HEK293 (cell line): ENCODE measurements at regions not wholly inside any gene's neighbourhood (a gene's known extent, or its start where the extent isn't known, plus 50 kb on each side); places are given as distances from the start of the nearest gene placed in this dataset.

Experiments used
- CTCF ChIA-PET: fragments of 350-600 bp; formaldehyde crosslinking; extraction: SDS; loops from one replicate; lab custom pipeline; 2021; ENCODE audit warnings: antibody characterized with exemption; lab: Yijun Ruan, JAX
- POLR2A ChIA-PET: fragments of 300-600 bp; formaldehyde crosslinking; extraction: SDS; loops from one replicate; lab custom pipeline; 2020; ENCODE audit warnings: antibody characterized with exemption, inconsistent platforms; lab: Yijun Ruan, JAX
- H3K27ac ChIP-seq: fragments of 200-500 bp; sonication (Bioruptor generic); 2 replicates; pipeline ENCODE4 v1.5.1; 2014; ENCODE audit warnings: low read depth, low read length, control low read depth, inconsistent platforms; ENCODE audit errors: extremely low read depth
- H3K36me3 ChIP-seq, 2 experiments: fragments of 200-500 bp in 1 of 2; sonication (Bioruptor generic) in 1 of 2; 1 replicate in 1 of 2; 2 replicates in 1 of 2; pipeline ENCODE4 v1.5.1; 2014 to 2017; ENCODE audit warnings: inconsistent platforms in 2 of 2, low read length in 2 of 2; ENCODE audit not compliant: control insufficient read depth in 2 of 2, insufficient read depth in 1 of 2
- H3K4me1 ChIP-seq: fragments of 200-500 bp; sonication (Bioruptor generic); 2 replicates; pipeline ENCODE4 v1.5.1; 2014; ENCODE audit warnings: mild to moderate bottlenecking, low read length, inconsistent platforms; ENCODE audit not compliant: control insufficient read depth, insufficient read depth
- H3K4me3 ChIP-seq: 2 replicates; pipeline ENCODE4 v1.5.1; 2011; ENCODE audit warnings: low read depth, mild to moderate bottlenecking, control low read depth, low read length, moderate library complexity
- H3K9me3 ChIP-seq: fragments of 200-500 bp; sonication (Bioruptor generic); 2 replicates; pipeline ENCODE4 v1.5.1; 2014; ENCODE audit warnings: low read depth, low read length, inconsistent platforms; ENCODE audit not compliant: control insufficient read depth, insufficient read depth
- GFI1B ChIP-seq: fragments of 450-650 bp; formaldehyde crosslinking; IDR thresholded peaks from 2 replicates; pipeline ENCODE4 v1.5.1; 2016; ENCODE audit warnings: missing biosample characterization, missing genetic modification characterization
- IKZF3 ChIP-seq: fragments of 450-650 bp; IDR thresholded peaks from 2 replicates; pipeline ENCODE4 v1.5.0; 2018; ENCODE audit warnings: missing biosample characterization, mild to moderate bottlenecking, missing genetic modification characterization, moderate library complexity
- SP7 ChIP-seq: fragments of 450-650 bp; formaldehyde crosslinking; IDR thresholded peaks from 2 replicates; pipeline ENCODE4 v1.5.1; 2016; ENCODE audit warnings: missing biosample characterization, missing genetic modification characterization
- ZBTB20 ChIP-seq: fragments of 450-650 bp; formaldehyde crosslinking; IDR thresholded peaks from 2 replicates; pipeline ENCODE4 v1.5.1; 2016; ENCODE audit warnings: missing biosample characterization, missing genetic modification characterization
- ZIC2 ChIP-seq: fragments of 450-650 bp; formaldehyde crosslinking; IDR thresholded peaks from 2 replicates; pipeline ENCODE4 v1.5.1; 2016; ENCODE audit warnings: missing biosample characterization, missing genetic modification characterization
- ZNF112 ChIP-seq: fragments of 450-650 bp; formaldehyde crosslinking; IDR thresholded peaks from 2 replicates; pipeline ENCODE4 v1.5.0; 2017; ENCODE audit warnings: missing biosample characterization, missing genetic modification characterization
- ZNF132 ChIP-seq: fragments of 450-650 bp; formaldehyde crosslinking; IDR thresholded peaks from 2 replicates; pipeline ENCODE4 v1.5.1; 2017; ENCODE audit warnings: missing biosample characterization, missing genetic modification characterization, borderline replicate concordance
- ZNF146 ChIP-seq: fragments of 450-650 bp; formaldehyde crosslinking; IDR thresholded peaks from 2 replicates; pipeline ENCODE4 v1.5.1; 2016; ENCODE audit warnings: missing biosample characterization, missing genetic modification characterization
- ZNF169 ChIP-seq: fragments of 450-650 bp; formaldehyde crosslinking; IDR thresholded peaks from 2 replicates; pipeline ENCODE4 v1.5.1; 2016; ENCODE audit warnings: missing biosample characterization, missing genetic modification characterization
- ZNF175 ChIP-seq: fragments of 450-650 bp; formaldehyde crosslinking; IDR thresholded peaks from 2 replicates; pipeline ENCODE4 v1.5.1; 2016; ENCODE audit warnings: missing biosample characterization, missing genetic modification characterization
- ZNF350 ChIP-seq: fragments of 450-650 bp; formaldehyde crosslinking; IDR thresholded peaks from 2 replicates; pipeline ENCODE4 v1.5.0; 2017; ENCODE audit warnings: missing biosample characterization, mild to moderate bottlenecking, missing genetic modification characterization
- ZNF354C ChIP-seq: fragments of 450-650 bp; formaldehyde crosslinking; IDR thresholded peaks from 2 replicates; pipeline ENCODE4 v1.5.1; 2016; ENCODE audit warnings: missing biosample characterization, missing genetic modification characterization, low read depth, borderline replicate concordance
- ZNF48 ChIP-seq: fragments of 450-650 bp; formaldehyde crosslinking; IDR thresholded peaks from 2 replicates; pipeline ENCODE4 v1.5.1; 2016; ENCODE audit warnings: missing biosample characterization, missing genetic modification characterization
- ZNF521 ChIP-seq: fragments of 450-650 bp; formaldehyde crosslinking; IDR thresholded peaks from 2 replicates; pipeline ENCODE4 v1.5.1; 2017; ENCODE audit warnings: missing biosample characterization, mild to moderate bottlenecking, missing genetic modification characterization
- ZNF544 ChIP-seq: fragments of 450-650 bp; formaldehyde crosslinking; IDR thresholded peaks from 2 replicates; pipeline ENCODE4 v1.5.0; 2017; ENCODE audit warnings: missing biosample characterization, missing genetic modification characterization
- ZNF600 ChIP-seq: fragments of 450-650 bp; formaldehyde crosslinking; IDR thresholded peaks from 2 replicates; pipeline ENCODE4 v1.5.1; 2016; ENCODE audit warnings: missing biosample characterization, missing genetic modification characterization
- ZNF670 ChIP-seq: fragments of 450-650 bp; formaldehyde crosslinking; IDR thresholded peaks from 2 replicates; pipeline ENCODE4 v1.5.1; 2016; ENCODE audit warnings: missing biosample characterization, missing genetic modification characterization, low read depth
- ZNF677 ChIP-seq: fragments of 450-650 bp; IDR thresholded peaks from 2 replicates; pipeline ENCODE4 v1.5.0; 2018; ENCODE audit warnings: missing biosample characterization, mild to moderate bottlenecking, missing genetic modification characterization, moderate library complexity
- ZNF768 ChIP-seq: fragments of 450-650 bp; formaldehyde crosslinking; IDR thresholded peaks from 2 replicates; pipeline ENCODE4 v1.5.1; 2018; ENCODE audit warnings: missing biosample characterization, mild to moderate bottlenecking, missing genetic modification characterization
- ZNF776 ChIP-seq: fragments of 450-650 bp; formaldehyde crosslinking; IDR thresholded peaks from 2 replicates; pipeline ENCODE4 v1.5.0; 2017; ENCODE audit warnings: missing biosample characterization, missing genetic modification characterization, borderline replicate concordance
- ZSCAN30 ChIP-seq: fragments of 450-650 bp; IDR thresholded peaks from 2 replicates; pipeline ENCODE4 v1.5.1; 2018; ENCODE audit warnings: missing biosample characterization, mild to moderate bottlenecking, missing genetic modification characterization, moderate library complexity
- TF ChIP-seq, protein P1 (sequence below): fragments of 450-650 bp; formaldehyde crosslinking; IDR thresholded peaks from 2 replicates; pipeline ENCODE4 v1.5.1; 2016; ENCODE audit warnings: missing biosample characterization, missing genetic modification characterization
- TF ChIP-seq, protein P2 (sequence below): fragments of 450-650 bp; formaldehyde crosslinking; IDR thresholded peaks from 2 replicates; pipeline ENCODE4 v1.5.1; 2016; ENCODE audit warnings: missing biosample characterization, missing genetic modification characterization
- TF ChIP-seq, protein P3 (sequence below): fragments of 450-650 bp; formaldehyde crosslinking; IDR thresholded peaks from 2 replicates; pipeline ENCODE4 v1.5.1; 2016; ENCODE audit warnings: missing biosample characterization, missing genetic modification characterization
- TF ChIP-seq, protein P4 (sequence below): fragments of 450-650 bp; IDR thresholded peaks from 2 replicates; pipeline ENCODE4 v1.5.1; 2018; ENCODE audit warnings: missing biosample characterization, missing genetic modification characterization
- TF ChIP-seq, protein P5 (sequence below): fragments of 450-650 bp; formaldehyde crosslinking; IDR thresholded peaks from 2 replicates; pipeline ENCODE4 v1.5.1; 2017; ENCODE audit warnings: missing biosample characterization, missing genetic modification characterization

DNA sequence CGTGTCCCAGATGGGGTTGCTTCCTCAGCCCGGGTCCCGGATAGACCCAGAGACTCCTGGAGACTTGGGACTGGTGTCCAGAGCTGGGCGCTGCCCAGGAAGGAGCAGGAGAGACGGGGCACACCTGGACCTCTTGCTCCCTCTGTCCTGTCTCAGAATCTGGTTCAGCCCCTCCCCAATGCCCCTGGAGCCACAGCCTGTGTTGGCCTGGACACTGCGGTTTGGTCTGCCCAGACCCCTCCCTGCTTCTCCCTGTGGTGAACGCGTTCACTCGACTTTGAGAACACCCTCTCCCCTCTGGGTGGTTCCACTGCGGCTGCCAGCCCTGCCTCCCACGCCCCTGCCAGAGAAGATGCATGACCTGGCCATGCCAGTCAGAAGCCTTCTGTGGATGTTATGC lies 111.1 kb downstream of the HMX1 start (continued):
- TF ChIP-seq ZNF544 (tag by site-specific recombination) (no peak), GFI1B (no peak), ZNF350 (no peak), ZNF776 (no peak), ZNF600 (tag by site-specific recombination) (no peak), ZNF132 (tag by site-specific recombination) (no peak), ZNF768 (no peak), ZNF112 (tag by site-specific recombination) (no peak), ZNF677 (tag by site-specific recombination) (no peak)

DNA sequence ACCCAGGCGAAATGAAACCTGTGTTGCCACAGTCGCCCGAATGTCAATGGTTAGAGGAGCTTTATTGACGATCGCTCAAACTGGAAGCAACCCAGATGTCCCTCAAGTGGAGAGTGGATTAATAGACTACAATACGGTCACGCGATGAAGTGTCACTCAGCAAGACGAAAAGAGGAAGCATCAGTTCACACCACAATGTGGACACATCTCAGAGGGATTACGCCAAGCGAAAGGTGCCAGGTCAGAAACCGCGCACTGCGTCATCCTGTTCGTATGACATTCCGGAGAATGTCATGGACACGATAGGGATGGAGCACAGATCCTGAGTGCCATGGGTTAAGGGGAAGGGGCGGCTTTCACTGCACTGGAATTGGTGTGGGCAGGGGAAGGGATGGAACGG lies 111.7 kb downstream of the HMX1 start:
- H3K4me1 ChIP-seq = no peaks in the 10 kb centered on the region
- H3K27ac ChIP-seq = no peak overlapping the region
- no peak overlapping the region for H3K4me3 ChIP-seq
- H3K36me3 ChIP-seq = no peaks in the 10 kb centered on the region
- CTCF ChIA-PET = no interaction called here
- H3K9me3 ChIP-seq = no peaks in the 10 kb centered on the region
- POLR2A ChIA-PET = no interaction called here
- TF ChIP-seq ZNF175 = no peak

DNA sequence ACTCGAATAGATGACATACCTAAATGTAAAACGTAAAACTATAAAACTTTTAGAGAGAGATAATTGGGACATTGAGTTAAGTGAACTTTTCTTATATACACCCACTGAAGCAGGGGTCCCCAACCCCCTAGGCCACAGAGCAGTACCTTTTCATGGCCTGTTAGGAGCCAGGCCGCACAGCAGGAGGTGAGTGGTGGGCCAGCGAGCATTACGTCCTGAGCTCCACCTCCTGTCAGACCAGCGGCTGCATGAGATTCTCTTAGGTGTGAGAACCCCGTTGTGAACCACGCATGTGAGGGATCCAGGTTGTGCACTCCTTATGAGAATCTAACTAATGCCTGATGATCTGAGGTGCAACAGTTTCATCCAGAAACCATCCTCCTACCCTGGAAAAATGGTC lies 114.8 kb downstream of the HMX1 start:
- TF ChIP-seq ZNF521 (tag by site-specific recombination) = no peak
- TF ChIP-seq ZIC2 (tag by site-specific recombination) = no peak
- TF ChIP-seq, protein P1, sequence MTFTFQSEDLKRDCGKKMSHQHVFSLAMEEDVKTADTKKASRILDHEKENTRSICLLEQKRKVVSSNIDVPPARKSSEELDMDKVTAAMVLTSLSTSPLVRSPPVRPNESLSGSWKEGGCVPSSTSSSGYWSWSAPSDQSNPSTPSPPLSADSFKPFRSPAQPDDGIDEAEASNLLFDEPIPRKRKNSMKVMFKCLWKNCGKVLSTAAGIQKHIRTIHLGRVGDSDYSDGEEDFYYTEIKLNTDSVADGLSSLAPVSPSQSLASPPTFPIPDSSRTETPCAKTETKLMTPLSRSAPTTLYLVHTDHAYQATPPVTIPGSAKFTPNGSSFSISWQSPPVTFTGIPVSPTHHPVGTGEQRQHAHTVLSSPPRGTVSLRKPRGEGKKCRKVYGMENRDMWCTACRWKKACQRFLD (tag by site-specific recombination) = no peak
- no peak for TF ChIP-seq IKZF3 (tag by site-specific recombination)
- TF ChIP-seq, protein P2, sequence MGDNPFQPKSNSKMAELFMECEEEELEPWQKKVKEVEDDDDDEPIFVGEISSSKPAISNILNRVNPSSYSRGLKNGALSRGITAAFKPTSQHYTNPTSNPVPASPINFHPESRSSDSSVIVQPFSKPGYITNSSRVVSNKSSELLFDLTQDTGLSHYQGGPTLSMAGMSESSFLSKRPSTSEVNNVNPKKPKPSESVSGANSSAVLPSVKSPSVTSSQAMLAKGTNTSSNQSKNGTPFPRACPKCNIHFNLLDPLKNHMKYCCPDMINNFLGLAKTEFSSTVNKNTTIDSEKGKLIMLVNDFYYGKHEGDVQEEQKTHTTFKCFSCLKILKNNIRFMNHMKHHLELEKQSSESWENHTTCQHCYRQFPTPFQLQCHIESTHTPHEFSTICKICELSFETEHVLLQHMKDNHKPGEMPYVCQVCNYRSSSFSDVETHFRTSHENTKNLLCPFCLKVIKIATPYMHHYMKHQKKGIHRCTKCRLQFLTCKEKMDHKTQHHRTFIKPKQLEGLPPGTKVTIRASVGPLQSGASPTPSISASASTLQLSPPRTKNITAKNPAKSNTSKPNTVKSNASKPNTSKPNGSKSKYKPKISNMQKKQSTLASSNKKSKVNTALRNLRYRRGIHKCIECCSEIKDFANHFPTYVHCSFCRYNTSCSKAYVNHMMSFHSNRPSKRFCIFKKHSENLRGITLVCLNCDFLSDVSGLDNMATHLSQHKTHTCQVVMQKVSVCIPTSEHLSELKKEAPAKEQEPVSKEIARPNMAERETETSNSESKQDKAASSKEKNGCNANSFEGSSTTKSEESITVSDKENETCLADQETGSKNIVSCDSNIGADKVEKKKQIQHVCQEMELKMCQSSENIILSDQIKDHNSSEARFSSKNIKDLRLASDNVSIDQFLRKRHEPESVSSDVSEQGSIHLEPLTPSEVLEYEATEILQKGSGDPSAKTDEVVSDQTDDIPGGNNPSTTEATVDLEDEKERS (tag by site-specific recombination) = no peak
- TF ChIP-seq ZNF48 = no peak
- no peak for TF ChIP-seq ZNF670 (tag by site-specific recombination)
- no peak for TF ChIP-seq ZNF350
- TF ChIP-seq, protein P3, sequence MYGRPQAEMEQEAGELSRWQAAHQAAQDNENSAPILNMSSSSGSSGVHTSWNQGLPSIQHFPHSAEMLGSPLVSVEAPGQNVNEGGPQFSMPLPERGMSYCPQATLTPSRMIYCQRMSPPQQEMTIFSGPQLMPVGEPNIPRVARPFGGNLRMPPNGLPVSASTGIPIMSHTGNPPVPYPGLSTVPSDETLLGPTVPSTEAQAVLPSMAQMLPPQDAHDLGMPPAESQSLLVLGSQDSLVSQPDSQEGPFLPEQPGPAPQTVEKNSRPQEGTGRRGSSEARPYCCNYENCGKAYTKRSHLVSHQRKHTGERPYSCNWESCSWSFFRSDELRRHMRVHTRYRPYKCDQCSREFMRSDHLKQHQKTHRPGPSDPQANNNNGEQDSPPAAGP = no peak
- TF ChIP-seq ZNF677 (tag by site-specific recombination) = no peak
- TF ChIP-seq ZBTB20 (tag by site-specific recombination) = no peak
- no peak for TF ChIP-seq ZNF354C (tag by site-specific recombination)
- TF ChIP-seq SP7 (tag by site-specific recombination) = no peak
- TF ChIP-seq, protein P4, sequence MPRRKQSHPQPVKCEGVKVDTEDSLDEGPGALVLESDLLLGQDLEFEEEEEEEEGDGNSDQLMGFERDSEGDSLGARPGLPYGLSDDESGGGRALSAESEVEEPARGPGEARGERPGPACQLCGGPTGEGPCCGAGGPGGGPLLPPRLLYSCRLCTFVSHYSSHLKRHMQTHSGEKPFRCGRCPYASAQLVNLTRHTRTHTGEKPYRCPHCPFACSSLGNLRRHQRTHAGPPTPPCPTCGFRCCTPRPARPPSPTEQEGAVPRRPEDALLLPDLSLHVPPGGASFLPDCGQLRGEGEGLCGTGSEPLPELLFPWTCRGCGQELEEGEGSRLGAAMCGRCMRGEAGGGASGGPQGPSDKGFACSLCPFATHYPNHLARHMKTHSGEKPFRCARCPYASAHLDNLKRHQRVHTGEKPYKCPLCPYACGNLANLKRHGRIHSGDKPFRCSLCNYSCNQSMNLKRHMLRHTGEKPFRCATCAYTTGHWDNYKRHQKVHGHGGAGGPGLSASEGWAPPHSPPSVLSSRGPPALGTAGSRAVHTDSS (tag by site-specific recombination) = no peak
- no peak for TF ChIP-seq ZNF146 (tag by site-specific recombination)
- TF ChIP-seq, protein P5, sequence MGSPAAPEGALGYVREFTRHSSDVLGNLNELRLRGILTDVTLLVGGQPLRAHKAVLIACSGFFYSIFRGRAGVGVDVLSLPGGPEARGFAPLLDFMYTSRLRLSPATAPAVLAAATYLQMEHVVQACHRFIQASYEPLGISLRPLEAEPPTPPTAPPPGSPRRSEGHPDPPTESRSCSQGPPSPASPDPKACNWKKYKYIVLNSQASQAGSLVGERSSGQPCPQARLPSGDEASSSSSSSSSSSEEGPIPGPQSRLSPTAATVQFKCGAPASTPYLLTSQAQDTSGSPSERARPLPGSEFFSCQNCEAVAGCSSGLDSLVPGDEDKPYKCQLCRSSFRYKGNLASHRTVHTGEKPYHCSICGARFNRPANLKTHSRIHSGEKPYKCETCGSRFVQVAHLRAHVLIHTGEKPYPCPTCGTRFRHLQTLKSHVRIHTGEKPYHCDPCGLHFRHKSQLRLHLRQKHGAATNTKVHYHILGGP (tag by site-specific recombination) = no peak
- TF ChIP-seq ZNF169 (tag by site-specific recombination) = no peak
- TF ChIP-seq ZSCAN30 (tag by site-specific recombination) = no peak
- Histone ChIP-seq H3K4me3 (no peak overlapping the region), H3K36me3 (no peaks in the 10 kb centered on the region), H3K27ac (no peak overlapping the region), H3K9me3 (no peaks in the 10 kb centered on the region), H3K4me1 (no peaks in the 10 kb centered on the region)
- ChIA-PET POLR2A (no interaction called here), CTCF (no interaction called here)
